Neural progenitor cell (in vitro differentiated cells): ENCODE measurements at regions not wholly inside any gene's neighbourhood (a gene's known extent, or its start where the extent isn't known, plus 50 kb on each side); places are given as distances from the start of the nearest gene placed in this dataset.

Source experiments
- DNase-seq: peaks from one replicate; pipeline ENCODE4 v3.0.0-alpha.2; 2016; ENCODE audit warnings: low spot score
- H2AFZ ChIP-seq: fragments of 200-600 bp; sonication (generic); replicated peaks from 2 replicates; pipeline ENCODE4 v1.6.1; 2016; ENCODE audit warnings: antibody characterized with exemption
- H3F3A ChIP-seq: fragments of 200-600 bp; sonication (generic); 2 replicates; pipeline ENCODE4 v1.6.1; 2016; ENCODE audit warnings: antibody characterized with exemption, low read depth
- H3K27ac ChIP-seq: fragments of 200-600 bp; sonication (generic); 2 replicates; pipeline ENCODE4 v1.5.1; 2016; ENCODE audit warnings: mild to moderate bottlenecking
- H3K27me3 ChIP-seq: fragments of 200-600 bp; sonication (generic); 2 replicates; pipeline ENCODE4 v1.6.1; 2016; ENCODE audit warnings: mild to moderate bottlenecking, moderate library complexity
- H3K36me3 ChIP-seq: fragments of 200-600 bp; sonication (generic); 2 replicates; pipeline ENCODE4 v1.5.1; 2016
- H3K4me1 ChIP-seq: fragments of 200-600 bp; sonication (generic); 2 replicates; pipeline ENCODE4 v1.6.1; 2016; ENCODE audit warnings: mixed run types
- H3K4me2 ChIP-seq: fragments of 200-600 bp; sonication (generic); 2 replicates; pipeline ENCODE4 v1.6.1; 2016
- H3K4me3 ChIP-seq: fragments of 200-600 bp; sonication (generic); 2 replicates; pipeline ENCODE4 v1.5.1; 2016
- H3K79me2 ChIP-seq: fragments of 200-600 bp; sonication (generic); 2 replicates; pipeline ENCODE4 v1.6.1; 2016; ENCODE audit warnings: low read depth
- H3K9ac ChIP-seq: fragments of 200-600 bp; sonication (generic); 2 replicates; pipeline ENCODE4 v1.6.1; 2016
- H3K9me3 ChIP-seq: fragments of 200-600 bp; sonication (generic); 2 replicates; pipeline ENCODE4 v1.5.1; 2016; ENCODE audit warnings: low read depth
- H4K20me1 ChIP-seq: fragments of 200-600 bp; sonication (generic); 2 replicates; pipeline ENCODE4 v1.6.1; 2016; ENCODE audit warnings: low read depth
- H3K27ac Mint-ChIP-seq: 3 replicates; pipeline ENCODE4 v1.8.0; 2021; ENCODE audit warnings: mixed read lengths
- H3K27me3 Mint-ChIP-seq: 2 replicates; pipeline ENCODE4 v1.8.0; 2022; ENCODE audit warnings: low read depth, mild to moderate bottlenecking, inconsistent platforms, moderate library complexity, mixed read lengths; ENCODE audit not compliant: insufficient read depth
- H3K36me3 Mint-ChIP-seq: 3 replicates; pipeline ENCODE4 v1.8.0; 2021; ENCODE audit warnings: mixed read lengths
- H3K4me1 Mint-ChIP-seq: 3 replicates; pipeline ENCODE4 v1.8.0; 2021; ENCODE audit warnings: mixed read lengths
- H3K4me3 Mint-ChIP-seq: 3 replicates; pipeline ENCODE4 v1.8.0; 2021; ENCODE audit warnings: mild to moderate bottlenecking, moderate library complexity, mixed read lengths
- H3K9me3 Mint-ChIP-seq: 3 replicates; pipeline ENCODE4 v1.8.0; 2020; ENCODE audit warnings: mixed read lengths
- CTCF ChIP-seq: fragments of 200-600 bp; sonication (generic); IDR thresholded peaks from 2 replicates; pipeline ENCODE4 v1.5.1; 2017; ENCODE audit warnings: antibody characterized with exemption, mild to moderate bottlenecking
- EZH2 ChIP-seq: fragments of 200-600 bp; sonication (generic); IDR thresholded peaks from 2 replicates; pipeline ENCODE4 v1.6.1; 2017; ENCODE audit warnings: antibody characterized with exemption, mild to moderate bottlenecking, moderate library complexity
- EZH2phosphoT487 ChIP-seq: fragments of 200-600 bp; sonication (generic); IDR thresholded peaks from 2 replicates; pipeline ENCODE4 v1.6.1; 2017; ENCODE audit warnings: antibody characterized with exemption

GRCh38 chr22:26766510-26767350, 109.3 kb downstream of the MIAT start:
- H3K36me3 Mint-ChIP-seq: peaks cover 6% of the 10 kb centered on the region
- no peak overlapping the region for H3K4me3 Mint-ChIP-seq
- no peaks in the 10 kb centered on the region for H3F3A ChIP-seq
- peaks cover 45% of the 10 kb centered on the region for H3K4me1 Mint-ChIP-seq
- no peak overlapping the region for H3K9ac ChIP-seq
- no peak overlapping the region for H3K4me2 ChIP-seq
- H4K20me1 ChIP-seq: no peaks in the 10 kb centered on the region
- no peak overlapping the region for H3K4me3 ChIP-seq
- no peaks in the 10 kb centered on the region for H3K79me2 ChIP-seq
- no peak for DNase-seq
- peaks cover 7% of the 10 kb centered on the region for H3K27me3 Mint-ChIP-seq
- H3K27ac Mint-ChIP-seq: no peak overlapping the region
- no peaks in the 10 kb centered on the region for H3K27me3 ChIP-seq
- H3K4me1 ChIP-seq: no peaks in the 10 kb centered on the region
- H3K36me3 ChIP-seq: no peaks in the 10 kb centered on the region
- peaks cover 4% of the 10 kb centered on the region for H3K9me3 Mint-ChIP-seq
- no peak for TF ChIP-seq EZH2phosphoT487
- no peak for TF ChIP-seq EZH2
- no peak for TF ChIP-seq CTCF
- no peak overlapping the region for H2AFZ ChIP-seq
- no peaks in the 10 kb centered on the region for H3K9me3 ChIP-seq
- H3K27ac ChIP-seq: no peak overlapping the region

- Mint-ChIP-seq H3K4me1 (peaks cover 41% of the 10 kb centered on the region), H3K27ac (peak overlapping the region; percentile 44), H3K27me3 (peaks cover 4% of the 10 kb centered on the region), H3K9me3 (peaks cover 4% of the 10 kb centered on the region), H3K4me3 (no peak overlapping the region), H3K36me3 (peaks cover 6% of the 10 kb centered on the region)
- no peaks in the 10 kb centered on the region for H3K4me1 ChIP-seq
- no peaks in the 10 kb centered on the region for H3K79me2 ChIP-seq
- no peaks in the 10 kb centered on the region for H3K36me3 ChIP-seq
- no peak overlapping the region for H2AFZ ChIP-seq
- H3K27ac ChIP-seq: no peak overlapping the region
- no peak overlapping the region for H3K9ac ChIP-seq
- no peaks in the 10 kb centered on the region for H3K27me3 ChIP-seq
- TF ChIP-seq EZH2phosphoT487: no peak
- H4K20me1 ChIP-seq: no peaks in the 10 kb centered on the region
- DNase-seq: no peak
- H3F3A ChIP-seq: no peaks in the 10 kb centered on the region
- H3K9me3 ChIP-seq: no peaks in the 10 kb centered on the region
- no peak overlapping the region for H3K4me3 ChIP-seq
- no peak overlapping the region for H3K4me2 ChIP-seq
Observed at GRCh38 chr22:26767351-26768155, 110.2 kb downstream of the MIAT start.

- no peaks in the 10 kb centered on the region for H3K9me3 ChIP-seq
- no peaks in the 10 kb centered on the region for H4K20me1 ChIP-seq
- no peaks in the 10 kb centered on the region for H3K27me3 ChIP-seq
- Mint-ChIP-seq H3K4me1 (peaks cover 37% of the 10 kb centered on the region), H3K27me3 (peaks cover 4% of the 10 kb centered on the region), H3K36me3 (peaks cover 6% of the 10 kb centered on the region), H3K9me3 (peaks cover 4% of the 10 kb centered on the region), H3K4me3 (no peak overlapping the region), H3K27ac (no peak overlapping the region)
- no peak overlapping the region for H3K4me3 ChIP-seq
- H3K9ac ChIP-seq: no peak overlapping the region
- H3K27ac ChIP-seq: no peak overlapping the region
- H2AFZ ChIP-seq: no peak overlapping the region
- DNase-seq: no peak
- H3K4me1 ChIP-seq: no peaks in the 10 kb centered on the region
- no peaks in the 10 kb centered on the region for H3F3A ChIP-seq
- H3K79me2 ChIP-seq: no peaks in the 10 kb centered on the region
- H3K36me3 ChIP-seq: no peaks in the 10 kb centered on the region
- H3K4me2 ChIP-seq: no peak overlapping the region
- TF ChIP-seq EZH2: no peak
- no peak for TF ChIP-seq EZH2phosphoT487
- TF ChIP-seq CTCF: no peak
Observed at GRCh38 chr22:26768156-26768515, 110.7 kb downstream of the MIAT start.
